ENCODE measurements at regions not wholly inside any gene's neighbourhood (a gene's known extent, or its start where the extent isn't known, plus 50 kb on each side); places are given as distances from the start of the nearest gene placed in this dataset.
A peak's percentile ranks its signal among the peaks of the same experiment; 100 is the strongest.

- ATAC-seq = no peak
- Histone ChIP-seq H3K27ac (no peak overlapping the region), H3K36me3 (no peaks in the 10 kb centered on the region), H3K4me3 (no peak overlapping the region), H3K9me3 (no peaks in the 10 kb centered on the region), H3K4me1 (no peaks in the 10 kb centered on the region), H3K27me3 (no peaks in the 10 kb centered on the region)
- TF ChIP-seq EP300 (IDR thresholded peaks at IDR 0.05) (no peak), CTCF (IDR thresholded peaks at IDR 0.05) (no peak), POLR2A (IDR thresholded peaks at IDR 0.05) (no peak), POLR2AphosphoS5 (IDR thresholded peaks at IDR 0.05) (no peak)
- 81% methylated on average over 8 of the region's 22 CpGs; no CpG with 5 or more reads in 1 of the 2 donors for WGBS, 2 donors (ENCODE audit: low coverage in 1 of 2)
These were observed 140.5 kb downstream of the ASB1 start for GRCh38 chr2:238567067-238567855.

GRCh38 chr2:238567996-238568395, 141.3 kb downstream of the ASB1 start:
- no peak for ATAC-seq
- Histone ChIP-seq H3K36me3 (no peaks in the 10 kb centered on the region), H3K4me1 (no peaks in the 10 kb centered on the region), H3K27me3 (no peaks in the 10 kb centered on the region), H3K4me3 (no peak overlapping the region), H3K9me3 (no peaks in the 10 kb centered on the region), H3K27ac (no peak overlapping the region)
- TF ChIP-seq POLR2AphosphoS5 (IDR thresholded peaks at IDR 0.05) = no peak
- TF ChIP-seq CTCF (IDR thresholded peaks at IDR 0.05) = no peak
- no peak for TF ChIP-seq EP300 (IDR thresholded peaks at IDR 0.05)
- no peak for TF ChIP-seq POLR2A (IDR thresholded peaks at IDR 0.05)
- WGBS, 2 donors (ENCODE audit: low coverage in 1 of 2) = 100% methylated on average over 1 of the region's 10 CpGs; no CpG with 5 or more reads in 1 of the 2 donors

GRCh38 chr2:238568455-238569440, 142.0 kb downstream of the ASB1 start:
- H3K27me3 ChIP-seq = no peaks in the 10 kb centered on the region
- no peak overlapping the region for H3K4me3 ChIP-seq
- H3K27ac ChIP-seq = no peak overlapping the region
- no peaks in the 10 kb centered on the region for H3K4me1 ChIP-seq
- H3K36me3 ChIP-seq = no peaks in the 10 kb centered on the region
- 67 to 71% methylated on average over 7 to 10 of the region's 27 CpGs for WGBS, 2 donors (ENCODE audit: low coverage in 1 of 2)
- H3K9me3 ChIP-seq = no peaks in the 10 kb centered on the region
- ATAC-seq = no peak
- TF ChIP-seq CTCF (IDR thresholded peaks at IDR 0.05) (no peak), EP300 (IDR thresholded peaks at IDR 0.05) (no peak), POLR2AphosphoS5 (IDR thresholded peaks at IDR 0.05) (no peak), POLR2A (IDR thresholded peaks at IDR 0.05) (no peak)

- Histone ChIP-seq H3K36me3 (no peaks in the 10 kb centered on the region), H3K4me1 (no peaks in the 10 kb centered on the region), H3K27ac (no peak overlapping the region), H3K27me3 (no peaks in the 10 kb centered on the region), H3K4me3 (no peak overlapping the region), H3K9me3 (no peaks in the 10 kb centered on the region)
- 85 to 86% methylated on average over 5 to 10 of the region's 25 CpGs for WGBS, 2 donors (ENCODE audit: low coverage in 1 of 2)
- no peak for ATAC-seq
- TF ChIP-seq POLR2A (IDR thresholded peaks at IDR 0.05) (no peak), EP300 (IDR thresholded peaks at IDR 0.05) (no peak), CTCF (IDR thresholded peaks at IDR 0.05) (no peak), POLR2AphosphoS5 (IDR thresholded peaks at IDR 0.05) (peak; percentile 46)
These were observed 142.9 kb downstream of the ASB1 start for GRCh38 chr2:238569507-238570195.

Data from gastroesophageal sphincter (tissue), 4 donors.